ENCODE measurements at regions not wholly inside any gene's neighbourhood (a gene's known extent, or its start where the extent isn't known, plus 50 kb on each side); places are given as distances from the start of the nearest gene placed in this dataset.

DNA sequence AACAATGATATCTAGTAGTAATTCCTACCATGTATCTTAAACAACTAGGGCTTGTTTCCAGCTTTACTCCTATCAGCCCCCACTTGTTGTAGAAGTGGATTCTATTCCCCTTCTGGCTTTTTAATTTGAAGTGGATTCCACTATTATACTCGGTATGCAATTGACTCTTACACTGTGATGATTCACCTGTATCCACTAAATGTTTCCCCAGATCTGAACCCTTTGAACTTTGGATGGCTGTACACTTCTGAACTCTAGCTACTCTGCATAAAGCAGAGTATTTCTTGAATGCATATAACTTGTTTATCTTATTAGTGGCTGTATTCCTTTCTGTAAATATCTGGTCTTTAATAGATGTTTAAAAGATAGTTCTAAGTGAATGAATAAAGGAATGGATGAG, 538.4 kb upstream of the NRSN1 start:
- DNase-seq (ENCODE audit: low spot score): no peak
- WGBS: 19% methylated on average over 1 of the region's 1 CpG

More for the DNA sequence above, 538.4 kb upstream of the NRSN1 start:
- H3K9ac ChIP-seq (ENCODE audit: low read depth in 1 of 2, low read length in 2 of 2): no peak overlapping the region
- peaks cover 0 to 6% (median 2%) of the 10 kb centered on the region in 4 donors for H3K4me1 ChIP-seq (ENCODE audit: control insufficient read depth in 4 of 4, insufficient read depth in 4 of 4, low read length in 3 of 4)
- H3K4me3 ChIP-seq (ENCODE audit: low read depth in 1 of 3, low read length in 3 of 3): no peak overlapping the region
- H3K36me3 ChIP-seq (ENCODE audit: control insufficient read depth in 4 of 4, insufficient read depth in 3 of 4, low read depth in 1 of 4, low read length in 3 of 4): no peaks in the 10 kb centered on the region
- H3K27me3 ChIP-seq (ENCODE audit: control insufficient read depth in 4 of 4, insufficient read depth in 4 of 4, low read length in 3 of 4): no peaks in the 10 kb centered on the region
- H3K27ac ChIP-seq (ENCODE audit: low read depth in 1 of 2, low read length in 2 of 2): peak overlapping the region in 1 of 2 donors; percentile 50
- no peaks in the 10 kb centered on the region for H3K9me3 ChIP-seq (ENCODE audit: control insufficient read depth in 4 of 4, low read length in 3 of 4)
- TF ChIP-seq FOXA1 (IDR thresholded peaks at IDR 0.05) (no peak), RXRA (IDR thresholded peaks at IDR 0.05) (peak; percentile 76 to 77), YY1 (IDR thresholded peaks at IDR 0.05) (peak; percentile 28), TAF1 (conservative IDR thresholded peaks at IDR 0.05) (no peak), SP1 (IDR thresholded peaks at IDR 0.05) (peak; percentile 32), RAD21 (IDR thresholded peaks at IDR 0.05) (peak; percentile 8 to 21), GABPA (IDR thresholded peaks at IDR 0.05 in 1 of 2, conservative IDR thresholded peaks at IDR 0.05 in 1 of 2) (no peak), FOXA2 (IDR thresholded peaks at IDR 0.05) (no peak), NR2F2 (IDR thresholded peaks at IDR 0.05) (no peak), JUND (IDR thresholded peaks at IDR 0.05) (peak; percentile 83 to 91), EGR1 (IDR thresholded peaks at IDR 0.05; ENCODE audit: low read depth in 2 of 2) (no peak), HNF4A (conservative IDR thresholded peaks at IDR 0.05) (peak; percentile 76 to 83), HNF4G (IDR thresholded peaks at IDR 0.05) (peak; percentile 10)
- TF ChIP-seq, protein P1, sequence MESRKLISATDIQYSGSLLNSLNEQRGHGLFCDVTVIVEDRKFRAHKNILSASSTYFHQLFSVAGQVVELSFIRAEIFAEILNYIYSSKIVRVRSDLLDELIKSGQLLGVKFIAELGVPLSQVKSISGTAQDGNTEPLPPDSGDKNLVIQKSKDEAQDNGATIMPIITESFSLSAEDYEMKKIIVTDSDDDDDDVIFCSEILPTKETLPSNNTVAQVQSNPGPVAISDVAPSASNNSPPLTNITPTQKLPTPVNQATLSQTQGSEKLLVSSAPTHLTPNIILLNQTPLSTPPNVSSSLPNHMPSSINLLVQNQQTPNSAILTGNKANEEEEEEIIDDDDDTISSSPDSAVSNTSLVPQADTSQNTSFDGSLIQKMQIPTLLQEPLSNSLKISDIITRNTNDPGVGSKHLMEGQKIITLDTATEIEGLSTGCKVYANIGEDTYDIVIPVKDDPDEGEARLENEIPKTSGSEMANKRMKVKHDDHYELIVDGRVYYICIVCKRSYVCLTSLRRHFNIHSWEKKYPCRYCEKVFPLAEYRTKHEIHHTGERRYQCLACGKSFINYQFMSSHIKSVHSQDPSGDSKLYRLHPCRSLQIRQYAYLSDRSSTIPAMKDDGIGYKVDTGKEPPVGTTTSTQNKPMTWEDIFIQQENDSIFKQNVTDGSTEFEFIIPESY (IDR thresholded peaks at IDR 0.05): no peak
- TF ChIP-seq, protein P2, sequence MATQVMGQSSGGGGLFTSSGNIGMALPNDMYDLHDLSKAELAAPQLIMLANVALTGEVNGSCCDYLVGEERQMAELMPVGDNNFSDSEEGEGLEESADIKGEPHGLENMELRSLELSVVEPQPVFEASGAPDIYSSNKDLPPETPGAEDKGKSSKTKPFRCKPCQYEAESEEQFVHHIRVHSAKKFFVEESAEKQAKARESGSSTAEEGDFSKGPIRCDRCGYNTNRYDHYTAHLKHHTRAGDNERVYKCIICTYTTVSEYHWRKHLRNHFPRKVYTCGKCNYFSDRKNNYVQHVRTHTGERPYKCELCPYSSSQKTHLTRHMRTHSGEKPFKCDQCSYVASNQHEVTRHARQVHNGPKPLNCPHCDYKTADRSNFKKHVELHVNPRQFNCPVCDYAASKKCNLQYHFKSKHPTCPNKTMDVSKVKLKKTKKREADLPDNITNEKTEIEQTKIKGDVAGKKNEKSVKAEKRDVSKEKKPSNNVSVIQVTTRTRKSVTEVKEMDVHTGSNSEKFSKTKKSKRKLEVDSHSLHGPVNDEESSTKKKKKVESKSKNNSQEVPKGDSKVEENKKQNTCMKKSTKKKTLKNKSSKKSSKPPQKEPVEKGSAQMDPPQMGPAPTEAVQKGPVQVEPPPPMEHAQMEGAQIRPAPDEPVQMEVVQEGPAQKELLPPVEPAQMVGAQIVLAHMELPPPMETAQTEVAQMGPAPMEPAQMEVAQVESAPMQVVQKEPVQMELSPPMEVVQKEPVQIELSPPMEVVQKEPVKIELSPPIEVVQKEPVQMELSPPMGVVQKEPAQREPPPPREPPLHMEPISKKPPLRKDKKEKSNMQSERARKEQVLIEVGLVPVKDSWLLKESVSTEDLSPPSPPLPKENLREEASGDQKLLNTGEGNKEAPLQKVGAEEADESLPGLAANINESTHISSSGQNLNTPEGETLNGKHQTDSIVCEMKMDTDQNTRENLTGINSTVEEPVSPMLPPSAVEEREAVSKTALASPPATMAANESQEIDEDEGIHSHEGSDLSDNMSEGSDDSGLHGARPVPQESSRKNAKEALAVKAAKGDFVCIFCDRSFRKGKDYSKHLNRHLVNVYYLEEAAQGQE (IDR thresholded peaks at IDR 0.05): peak; percentile 32
- TF ChIP-seq, protein P3, sequence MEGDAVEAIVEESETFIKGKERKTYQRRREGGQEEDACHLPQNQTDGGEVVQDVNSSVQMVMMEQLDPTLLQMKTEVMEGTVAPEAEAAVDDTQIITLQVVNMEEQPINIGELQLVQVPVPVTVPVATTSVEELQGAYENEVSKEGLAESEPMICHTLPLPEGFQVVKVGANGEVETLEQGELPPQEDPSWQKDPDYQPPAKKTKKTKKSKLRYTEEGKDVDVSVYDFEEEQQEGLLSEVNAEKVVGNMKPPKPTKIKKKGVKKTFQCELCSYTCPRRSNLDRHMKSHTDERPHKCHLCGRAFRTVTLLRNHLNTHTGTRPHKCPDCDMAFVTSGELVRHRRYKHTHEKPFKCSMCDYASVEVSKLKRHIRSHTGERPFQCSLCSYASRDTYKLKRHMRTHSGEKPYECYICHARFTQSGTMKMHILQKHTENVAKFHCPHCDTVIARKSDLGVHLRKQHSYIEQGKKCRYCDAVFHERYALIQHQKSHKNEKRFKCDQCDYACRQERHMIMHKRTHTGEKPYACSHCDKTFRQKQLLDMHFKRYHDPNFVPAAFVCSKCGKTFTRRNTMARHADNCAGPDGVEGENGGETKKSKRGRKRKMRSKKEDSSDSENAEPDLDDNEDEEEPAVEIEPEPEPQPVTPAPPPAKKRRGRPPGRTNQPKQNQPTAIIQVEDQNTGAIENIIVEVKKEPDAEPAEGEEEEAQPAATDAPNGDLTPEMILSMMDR (IDR thresholded peaks at IDR 0.05; ENCODE audit: low read depth, low read length, missing input control): no peak
- TF ChIP-seq, protein P4, sequence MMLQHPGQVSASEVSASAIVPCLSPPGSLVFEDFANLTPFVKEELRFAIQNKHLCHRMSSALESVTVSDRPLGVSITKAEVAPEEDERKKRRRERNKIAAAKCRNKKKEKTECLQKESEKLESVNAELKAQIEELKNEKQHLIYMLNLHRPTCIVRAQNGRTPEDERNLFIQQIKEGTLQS (IDR thresholded peaks at IDR 0.05): peak; percentile 51
- TF ChIP-seq, protein P5, sequence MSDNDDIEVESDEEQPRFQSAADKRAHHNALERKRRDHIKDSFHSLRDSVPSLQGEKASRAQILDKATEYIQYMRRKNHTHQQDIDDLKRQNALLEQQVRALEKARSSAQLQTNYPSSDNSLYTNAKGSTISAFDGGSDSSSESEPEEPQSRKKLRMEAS (IDR thresholded peaks at IDR 0.05): no peak
